HepG2 (cell line): ENCODE measurements at regions not wholly inside any gene's neighbourhood (a gene's known extent, or its start where the extent isn't known, plus 50 kb on each side); places are given as distances from the start of the nearest gene placed in this dataset.

Experiments
- ATAC-seq: fragments of 200-7000 bp; cut with Tn5 transposase; 3 replicates; pipeline ENCODE4 v1.9.1; 2020; ENCODE audit warnings: mild to moderate bottlenecking, moderate library complexity
- BruUV-seq: library from RNA; stranded (reverse); fragments of 400-500 nt; replicated peaks from 2 replicates; lab custom pipeline; 2021; lab: Mats Ljungman, UMichigan
- CTCF ChIA-PET: fragments of 300-600 bp; formaldehyde crosslinking; extraction: SDS; loops from one replicate; lab custom pipeline; 2021; ENCODE audit warnings: low total read pairs, inconsistent platforms, low intra/inter-chr PET ratio; lab: Yijun Ruan, JAX
- POLR2A ChIA-PET: fragments of 350-600 bp; sonication (Branson Sonifier 250); formaldehyde crosslinking; loops from one replicate; lab custom pipeline; 2020; ENCODE audit warnings: antibody characterized with exemption, inconsistent platforms; lab: Yijun Ruan, JAX
- DNase-seq: peaks from one replicate; pipeline ENCODE4 v3.0.0-alpha.2; 2015; ENCODE audit warnings: low spot score
- FAIRE-seq: peaks from 3 replicates; lab custom pipeline; 2011; peaks lifted over from hg19 to GRCh38; lab: Jason Lieb, UNC
- H2AFZ ChIP-seq: one replicate; pipeline ENCODE4 v1.6.1; 2011; ENCODE audit warnings: low read length, inconsistent platforms
- H3K27ac ChIP-seq: fragments of 300-600 bp; 3 replicates; pipeline ENCODE4 v1.8.0; 2011; ENCODE audit warnings: mixed run types, mild to moderate bottlenecking, mixed read lengths, low read length, inconsistent platforms; ENCODE audit not compliant: insufficient read depth; ENCODE audit errors: extremely low read length
- H3K27me3 ChIP-seq, 2 experiments: fragments of 200-600 bp in 1 of 2; 2 replicates in 1 of 2; 3 replicates in 1 of 2; pipeline versions ENCODE4 v1.6.0 to v1.8.0; 2011; ENCODE audit warnings: low read length in 2 of 2, mild to moderate bottlenecking in 2 of 2, moderate library complexity in 2 of 2, inconsistent platforms in 1 of 2; ENCODE audit not compliant: insufficient read depth in 2 of 2, control insufficient read depth in 1 of 2
- H3K36me3 ChIP-seq, 2 experiments: fragments of 200-600 bp in 1 of 2; replicated peaks in 1 of 2; 2 replicates in 1 of 2; 3 replicates in 1 of 2; pipeline versions ENCODE4 v1.5.1 to v1.8.0; 2011; ENCODE audit warnings: low read length in 2 of 2, inconsistent platforms in 1 of 2; ENCODE audit not compliant: insufficient read depth in 2 of 2, control insufficient read depth in 1 of 2
- H3K4me1 ChIP-seq: 2 replicates; pipeline ENCODE4 v1.5.1; 2012; ENCODE audit warnings: low read length, inconsistent platforms; ENCODE audit not compliant: insufficient read depth
- H3K4me2 ChIP-seq: 2 replicates; pipeline ENCODE4 v1.6.0; 2011; ENCODE audit warnings: low read depth, low read length, inconsistent platforms
- H3K4me3 ChIP-seq, 3 experiments: fragments of 200-600 bp in 1 of 3; sonication (generic), shearing (Covaris generic) in 1 of 3; replicated peaks in 1 of 3; 2 replicates each; pipeline ENCODE4 v1.5.1; 2011 to 2016; ENCODE audit warnings: low read length in 3 of 3, inconsistent platforms in 2 of 3, low read depth in 2 of 3, mild to moderate bottlenecking in 2 of 3, control low read depth in 1 of 3, mixed read lengths in 1 of 3; ENCODE audit not compliant: insufficient read depth in 1 of 3
- H3K79me2 ChIP-seq: one replicate; pipeline ENCODE4 v1.6.1; 2011; ENCODE audit warnings: low read length, inconsistent platforms; ENCODE audit not compliant: insufficient read depth
- H3K9ac ChIP-seq: 2 replicates; pipeline ENCODE4 v1.6.0; 2011; ENCODE audit warnings: mild to moderate bottlenecking, low read depth, low read length, inconsistent platforms; ENCODE audit not compliant: insufficient read depth
- H3K9me3 ChIP-seq: 2 replicates; pipeline ENCODE4 v1.5.1; 2012; ENCODE audit warnings: mild to moderate bottlenecking, low read length
- H4K20me1 ChIP-seq: 2 replicates; pipeline ENCODE4 v1.6.0; 2011; ENCODE audit warnings: inconsistent platforms, mild to moderate bottlenecking, low read length, moderate library complexity; ENCODE audit not compliant: insufficient read depth
- CREB1 ChIP-seq, 2 experiments: fragments of 450-650 bp in 1 of 2; IDR thresholded peaks; 2 replicates each; pipeline ENCODE4 v1.6.1; 2016 to 2017; ENCODE audit warnings: control low read depth in 1 of 2, mild to moderate bottlenecking in 1 of 2, missing compliant biosample characterization in 1 of 2, missing genetic modification characterization in 1 of 2
- CREB3 ChIP-seq: sonication (generic); formaldehyde crosslinking; IDR thresholded peaks from 2 replicates; pipeline ENCODE4 v1.5.0; 2020; ENCODE audit warnings: missing genetic modification reagents
- DBP ChIP-seq: sonication (generic); formaldehyde crosslinking; IDR thresholded peaks from 2 replicates; pipeline ENCODE4 v1.4.0; 2020; ENCODE audit warnings: missing genetic modification reagents; ENCODE audit errors: not compliant biosample characterization
- MAX ChIP-seq: IDR thresholded peaks from 2 replicates; pipeline ENCODE4 v1.6.1; 2012; ENCODE audit warnings: inconsistent platforms
- MIER2 ChIP-seq: IDR thresholded peaks from 2 replicates; pipeline ENCODE4 v1.6.1; 2016; ENCODE audit warnings: missing biosample characterization, missing genetic modification reagents
- NR2F1 ChIP-seq, 2 experiments: fragments of 450-650 bp in 1 of 2; formaldehyde crosslinking in 1 of 2; IDR thresholded peaks; 2 replicates each; pipeline versions ENCODE4 v1.5.0 to v1.6.1; 2016 to 2020; ENCODE audit warnings: mild to moderate bottlenecking in 1 of 2, missing compliant biosample characterization in 1 of 2, missing genetic modification reagents in 1 of 2, moderate library complexity in 1 of 2
- PAXIP1 ChIP-seq: sonication (generic); formaldehyde crosslinking; conservative IDR thresholded peaks from 2 replicates; pipeline ENCODE4 v1.4.0; 2020; ENCODE audit warnings: mild to moderate bottlenecking, missing genetic modification reagents, moderate library complexity
- RARG ChIP-seq: sonication (generic); formaldehyde crosslinking; IDR thresholded peaks from 2 replicates; pipeline ENCODE4 v1.4.0; 2020; ENCODE audit warnings: low read depth, mild to moderate bottlenecking, missing genetic modification reagents
- ZNF605 ChIP-seq: sonication (generic); formaldehyde crosslinking; IDR thresholded peaks from 2 replicates; pipeline ENCODE4 v1.8.0; 2022; ENCODE audit warnings: mild to moderate bottlenecking, missing genetic modification reagents
- ZNF777 ChIP-seq: sonication (generic); formaldehyde crosslinking; IDR thresholded peaks from 2 replicates; pipeline ENCODE4 v1.4.0; 2020; ENCODE audit warnings: missing genetic modification reagents
- ZNF790 ChIP-seq: sonication (generic); formaldehyde crosslinking; IDR thresholded peaks from 2 replicates; pipeline ENCODE4 v1.8.0; 2022; ENCODE audit warnings: missing genetic modification reagents, mild to moderate bottlenecking, borderline replicate concordance
- WGBS: methylation state at CpG from one replicate; pipeline ENCODE4 v1.1.6; 2017; ENCODE audit warnings: low lambda C conversion rate; 5-methylcytosine and 5-hydroxymethylcytosine counted together
- in situ Hi-C: cut with HindIII; loops from 2 replicates; pipeline ENCODE4 v1.10.0; 2017; ENCODE audit warnings: low pct_unique_long_range_greater_than_20kb; ENCODE audit not compliant: extremely low pct_ligation_motif_present
- intact Hi-C: fragments of 100-400 bp; cut with micrococcal nuclease; formaldehyde crosslinking; loops from one replicate; pipeline ENCODE4 v1.10.0; 2022; ENCODE audit not compliant: unreplicated experiment

GRCh38 chr6:139904158-139904533 lies 529.7 kb upstream of the CITED2 start:
- no peak for ATAC-seq
- Histone ChIP-seq H3K36me3 (no peaks in the 10 kb centered on the region), H3K4me2 (no peak overlapping the region), H3K27ac (no peak overlapping the region), H3K27me3 (no peaks in the 10 kb centered on the region), H3K4me1 (no peaks in the 10 kb centered on the region), H4K20me1 (no peaks in the 10 kb centered on the region), H2AFZ (no peak overlapping the region), H3K4me3 (no peak overlapping the region), H3K9me3 (no peaks in the 10 kb centered on the region), H3K9ac (no peak overlapping the region), H3K79me2 (no peaks in the 10 kb centered on the region)
- no TSS peak for BruUV-seq
- FAIRE-seq = no peak
- TF ChIP-seq RARG (CRISPR knock-in tag) (no peak), CREB1 (IDR thresholded peaks at IDR 0.05) (0 out of 2 replicates have a peak, but pooled peaks have one; percentile 21), CREB1 (CRISPR knock-in tag; IDR thresholded peaks at IDR 0.05) (no peak), MAX (no peak)
- POLR2A ChIA-PET = no interaction called here
- intact Hi-C loops (no loop called here), in situ Hi-C loops (no loop called here)
- CTCF ChIA-PET = no interaction called here
- DNase-seq = no peak

- ChIA-PET POLR2A (no interaction called here), CTCF (no interaction called here)
- ATAC-seq (no peak), FAIRE-seq (no peak), DNase-seq (no peak)
- H3K4me3 ChIP-seq = no peak overlapping the region
- H3K79me2 ChIP-seq = no peaks in the 10 kb centered on the region
- no peaks in the 10 kb centered on the region for H3K9me3 ChIP-seq
- H3K4me2 ChIP-seq = no peak overlapping the region
- intact Hi-C loops (no loop called here), in situ Hi-C loops (no loop called here)
- 2% methylated on average over 2 of the region's 2 CpGs for WGBS
- H3K27ac ChIP-seq = no peak overlapping the region
- no peaks in the 10 kb centered on the region for H3K27me3 ChIP-seq
- no peak overlapping the region for H3K9ac ChIP-seq
- no peaks in the 10 kb centered on the region for H4K20me1 ChIP-seq
- H3K36me3 ChIP-seq = no peaks in the 10 kb centered on the region
- H2AFZ ChIP-seq = no peak overlapping the region
- no TSS peak for BruUV-seq
- no peaks in the 10 kb centered on the region for H3K4me1 ChIP-seq
- TF ChIP-seq MIER2 (CRISPR knock-in tag) (no peak), NR2F1 (CRISPR knock-in tag; IDR thresholded peaks at IDR 0.05) (no peak), CREB3 (no peak), ZNF605 (CRISPR knock-in tag) (no peak), ZNF777 (CRISPR knock-in tag) (no peak), DBP (no peak), PAXIP1 (no peak), ZNF790 (CRISPR knock-in tag) (no peak)
Observed at GRCh38 chr6:139903411-139904157, 529.1 kb upstream of the CITED2 start.
